ENCODE measurements at regions not wholly inside any gene's neighbourhood (a gene's known extent, or its start where the extent isn't known, plus 50 kb on each side); places are given as distances from the start of the nearest gene placed in this dataset.

DNA sequence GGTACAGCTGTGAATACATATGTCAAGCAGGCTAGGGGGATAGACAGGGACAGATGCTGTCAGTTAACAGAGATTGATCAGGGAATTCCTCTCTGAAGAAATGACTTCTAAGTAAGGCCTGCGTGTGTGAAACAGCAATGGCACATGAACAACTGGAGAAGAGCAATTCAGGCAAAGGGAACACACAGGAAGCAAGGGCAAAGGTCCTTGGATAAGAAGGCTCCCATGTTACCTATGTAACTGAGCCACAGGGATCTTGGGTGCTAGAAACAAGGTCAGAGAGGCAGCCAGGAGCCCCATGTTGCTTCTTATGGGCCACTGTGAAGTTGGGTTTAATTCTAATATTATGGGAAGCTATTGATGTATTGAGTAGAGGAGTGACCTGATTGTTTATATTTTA, 373.7 kb upstream of the ACVR2A start:
- DNase-seq: no peak
- Histone ChIP-seq H3K27me3 (no peaks in the 10 kb centered on the region), H3K4me1 (no peaks in the 10 kb centered on the region), H3K9me3 (no peaks in the 10 kb centered on the region), H3K36me3 (no peaks in the 10 kb centered on the region), H3K4me3 (no peak overlapping the region), H3K27ac (no peak overlapping the region)
- intact Hi-C loops (cut with DNase I; ENCODE audit: low total_unique reads): no loop called here
- TF ChIP-seq CTCF (IDR thresholded peaks at IDR 0.05) (no peak), POLR2A (IDR thresholded peaks at IDR 0.05) (no peak)

- H3K27me3 ChIP-seq: no peaks in the 10 kb centered on the region
- H3K36me3 ChIP-seq: no peaks in the 10 kb centered on the region
- intact Hi-C loops (cut with DNase I; ENCODE audit: low total_unique reads): no loop called here
- no peaks in the 10 kb centered on the region for H3K9me3 ChIP-seq
- H3K4me1 ChIP-seq: no peaks in the 10 kb centered on the region
- no peak for TF ChIP-seq CTCF (IDR thresholded peaks at IDR 0.05)
- TF ChIP-seq POLR2A (IDR thresholded peaks at IDR 0.05): no peak
- no peak overlapping the region for H3K4me3 ChIP-seq
- no peak for DNase-seq
- H3K27ac ChIP-seq: no peak overlapping the region
Observed at GRCh38 chr2:147469471-147469870, 375.4 kb upstream of the ACVR2A start.

DNA sequence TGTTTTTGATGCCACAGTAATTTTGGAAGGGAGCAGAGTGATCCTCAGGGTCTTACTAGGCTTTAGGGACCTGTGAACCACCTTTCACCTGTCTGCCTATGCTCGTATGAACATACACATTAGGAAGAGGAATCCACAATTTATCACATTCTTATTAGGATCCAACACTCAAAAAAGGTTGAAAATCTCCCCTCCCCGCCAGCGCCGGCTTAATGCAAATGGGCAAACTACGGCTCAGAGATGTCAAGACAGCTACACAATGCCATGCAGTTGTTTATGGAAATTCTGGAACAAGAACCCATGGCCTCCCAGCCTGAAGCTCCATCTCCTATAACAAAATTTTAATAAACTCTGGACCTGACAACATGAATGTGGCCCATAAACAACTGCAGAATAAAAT, 375.9 kb upstream of the ACVR2A start:
- Histone ChIP-seq H3K36me3 (no peaks in the 10 kb centered on the region), H3K9me3 (no peaks in the 10 kb centered on the region), H3K4me1 (no peaks in the 10 kb centered on the region), H3K4me3 (no peak overlapping the region), H3K27me3 (no peaks in the 10 kb centered on the region), H3K27ac (no peak overlapping the region)
- intact Hi-C loops (cut with DNase I; ENCODE audit: low total_unique reads): no loop called here
- TF ChIP-seq POLR2A (IDR thresholded peaks at IDR 0.05): no peak
- TF ChIP-seq CTCF (IDR thresholded peaks at IDR 0.05): no peak
- DNase-seq: no peak

GRCh38 chr2:147468349-147468748, 376.5 kb upstream of the ACVR2A start:
- H3K9me3 ChIP-seq: no peaks in the 10 kb centered on the region
- intact Hi-C loops (cut with DNase I; ENCODE audit: low total_unique reads): no loop called here
- no peaks in the 10 kb centered on the region for H3K4me1 ChIP-seq
- H3K36me3 ChIP-seq: no peaks in the 10 kb centered on the region
- no peak for DNase-seq
- TF ChIP-seq CTCF (IDR thresholded peaks at IDR 0.05) (no peak), POLR2A (IDR thresholded peaks at IDR 0.05) (no peak)
- H3K27ac ChIP-seq: no peak overlapping the region
- no peaks in the 10 kb centered on the region for H3K27me3 ChIP-seq
- no peak overlapping the region for H3K4me3 ChIP-seq

DNA sequence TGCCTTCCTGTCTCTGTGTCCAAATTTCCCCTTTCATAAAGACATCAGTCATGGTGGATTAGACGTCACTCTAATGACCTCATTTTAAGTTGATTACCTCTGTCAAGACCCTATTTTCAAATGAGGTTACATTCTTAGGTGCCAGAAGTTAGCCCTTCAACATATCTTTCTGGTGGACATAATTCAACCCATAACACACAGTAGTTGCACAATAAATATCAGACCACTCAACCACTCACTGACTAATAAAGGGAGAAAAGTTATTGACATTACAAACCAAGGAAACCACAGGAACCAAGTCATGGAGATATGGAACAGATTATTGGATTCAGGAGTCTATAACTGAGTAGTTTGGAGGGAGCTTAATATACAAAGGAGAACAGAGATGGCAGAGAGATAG, 377.4 kb upstream of the ACVR2A start:
- no peak for TF ChIP-seq CTCF (IDR thresholded peaks at IDR 0.05)
- Histone ChIP-seq H3K36me3 (no peaks in the 10 kb centered on the region), H3K27me3 (no peaks in the 10 kb centered on the region), H3K4me1 (no peaks in the 10 kb centered on the region), H3K4me3 (no peak overlapping the region), H3K27ac (no peak overlapping the region), H3K9me3 (no peaks in the 10 kb centered on the region)
- intact Hi-C loops (cut with DNase I; ENCODE audit: low total_unique reads): no loop called here
- DNase-seq: no peak

All from uterus (tissue), 3 donors.